Stimulated activated CD4-positive, alpha-beta T cell treated with anti-CD3 and anti-CD28 coated beads, Interleukin-4, amount 100 ng/mL, for 4 hours (primary cell): ENCODE measurements at regions not wholly inside any gene's neighbourhood (a gene's known extent, or its start where the extent isn't known, plus 50 kb on each side); places are given as distances from the start of the nearest gene placed in this dataset.
"Not testable (repeated sequence)": the region's sequence is repeated elsewhere in the genome, so short reads cannot be mapped to it uniquely, and the experiment has no call there.

ENCODE experiments used
- DNase-seq, 2 experiments: peaks; one replicate each; pipeline ENCODE4 v3.0.0-alpha.2; 2020

GRCh38 chr2:82137441-82137840, 1832.9 kb upstream of the LRRTM1 start:
- no peak for DNase-seq

DNA sequence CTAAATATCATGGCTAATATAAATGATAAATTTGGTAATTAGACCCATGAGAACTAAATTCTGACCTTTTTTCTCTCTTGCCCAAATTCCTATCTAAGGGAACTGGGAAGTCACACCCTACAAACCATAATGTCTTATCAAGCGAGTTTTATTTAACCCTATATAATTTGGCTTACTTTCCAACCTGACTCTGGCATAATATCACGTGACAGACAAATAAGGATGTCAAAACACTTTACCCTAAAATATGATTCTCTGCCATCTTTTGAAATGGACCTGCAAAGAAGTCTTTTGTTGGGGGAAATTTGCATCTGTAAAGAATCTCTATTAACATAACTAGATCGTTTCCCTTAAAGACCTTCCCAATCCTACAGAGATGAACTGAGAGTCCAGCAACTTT, 1823.5 kb upstream of the LRRTM1 start:
- DNase-seq, result no peak

- no peak for DNase-seq
Observed at GRCh38 chr2:82124629-82125028, 1820.1 kb upstream of the LRRTM1 start.

- DNase-seq, result no peak
Observed at GRCh38 chr2:82120654-82121053, 1816.1 kb upstream of the LRRTM1 start.

- DNase-seq, result no peak
Observed at GRCh38 chr2:82120115-82120514, 1815.6 kb upstream of the LRRTM1 start.

GRCh38 chr2:82109418-82109817, 1804.9 kb upstream of the LRRTM1 start:
- DNase-seq, result no peak

- no peak for DNase-seq
Observed at GRCh38 chr2:82098617-82099016, 1794.1 kb upstream of the LRRTM1 start.

GRCh38 chr2:82089518-82089917, 1785.0 kb upstream of the LRRTM1 start:
- no peak for DNase-seq

DNA sequence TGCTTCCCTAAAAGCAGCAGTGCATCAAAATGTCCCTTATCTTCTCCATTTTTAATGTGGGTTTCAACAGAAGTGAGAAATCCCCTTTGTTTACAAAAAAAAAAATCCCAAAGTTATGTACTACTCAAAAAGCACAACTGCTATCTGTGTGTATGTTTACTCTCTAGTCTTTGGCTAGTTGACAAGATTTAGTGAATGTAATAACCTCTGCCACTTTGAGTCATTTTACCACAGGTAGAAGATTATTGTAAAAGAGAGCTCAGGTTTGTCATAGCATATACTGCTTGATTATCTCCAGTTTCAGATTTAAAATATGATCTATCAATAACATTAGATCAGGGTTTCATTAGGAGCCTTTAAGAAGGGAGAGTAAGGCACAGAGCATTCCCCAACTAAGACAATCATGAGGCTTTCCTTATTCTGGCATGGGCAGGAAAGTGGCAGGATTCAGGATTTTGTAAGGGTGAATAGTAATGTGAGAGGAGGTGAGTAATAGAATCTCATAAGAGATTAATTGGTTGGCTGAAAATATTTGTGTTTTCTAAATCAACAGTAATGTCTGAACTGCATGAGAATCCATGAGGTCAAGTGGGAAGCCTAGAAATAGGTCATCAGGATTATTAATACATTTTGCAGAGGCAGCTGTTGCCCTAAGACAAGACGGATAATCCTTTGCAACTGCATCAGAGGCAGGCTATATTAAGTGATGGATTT, 1780.3 kb upstream of the LRRTM1 start:
- no peak for DNase-seq

DNA sequence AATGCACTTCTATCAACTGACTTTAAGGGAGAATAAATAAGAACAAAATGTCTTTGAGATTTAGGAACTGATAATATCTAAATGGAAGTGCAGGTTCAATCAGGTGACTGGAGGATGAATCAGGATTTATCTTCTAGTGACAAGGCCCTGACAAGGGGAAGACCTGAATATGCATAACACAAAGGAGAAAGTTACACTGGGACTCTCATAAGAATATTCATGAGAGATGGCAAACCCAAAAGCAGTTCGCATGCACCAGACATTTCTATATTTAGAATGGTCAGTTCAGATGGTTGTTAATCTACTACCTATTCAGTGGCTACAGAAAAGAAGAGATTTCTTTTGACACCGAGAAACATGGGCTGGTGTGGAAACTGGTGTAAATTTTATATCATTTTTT, 1771.3 kb upstream of the LRRTM1 start:
- no peak for DNase-seq

GRCh38 chr2:82062463-82062862, 1757.9 kb upstream of the LRRTM1 start:
- DNase-seq, result no peak

- DNase-seq, result no peak
Observed at GRCh38 chr2:82055846-82056245, 1751.3 kb upstream of the LRRTM1 start.

- no peak for DNase-seq
Observed at GRCh38 chr2:82043867-82044266, 1739.3 kb upstream of the LRRTM1 start.

- no peak for DNase-seq
Observed at GRCh38 chr2:82027921-82028615, 1723.5 kb upstream of the LRRTM1 start.

- DNase-seq, result no peak
Observed at GRCh38 chr2:82023710-82024109, 1719.2 kb upstream of the LRRTM1 start.

DNA sequence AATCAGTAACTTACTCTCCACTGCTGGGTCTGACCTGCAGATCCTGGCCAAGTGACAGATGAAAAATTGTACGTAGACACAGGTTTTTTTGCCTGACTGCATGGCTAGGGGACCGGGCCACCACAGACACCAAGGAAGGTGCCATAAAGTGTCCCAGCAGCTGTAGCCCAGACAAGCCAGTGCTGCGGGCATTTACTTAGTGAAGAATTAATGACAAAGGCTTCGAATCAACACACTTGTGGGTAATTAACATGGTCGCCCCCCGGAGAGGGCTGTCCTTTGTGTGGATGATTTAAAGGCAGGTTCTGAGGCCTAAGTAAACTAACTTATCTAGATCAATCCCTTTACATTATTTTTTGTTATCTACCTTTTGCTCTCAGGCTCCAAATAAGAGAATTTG, 1709.1 kb upstream of the LRRTM1 start:
- no peak for DNase-seq

DNA sequence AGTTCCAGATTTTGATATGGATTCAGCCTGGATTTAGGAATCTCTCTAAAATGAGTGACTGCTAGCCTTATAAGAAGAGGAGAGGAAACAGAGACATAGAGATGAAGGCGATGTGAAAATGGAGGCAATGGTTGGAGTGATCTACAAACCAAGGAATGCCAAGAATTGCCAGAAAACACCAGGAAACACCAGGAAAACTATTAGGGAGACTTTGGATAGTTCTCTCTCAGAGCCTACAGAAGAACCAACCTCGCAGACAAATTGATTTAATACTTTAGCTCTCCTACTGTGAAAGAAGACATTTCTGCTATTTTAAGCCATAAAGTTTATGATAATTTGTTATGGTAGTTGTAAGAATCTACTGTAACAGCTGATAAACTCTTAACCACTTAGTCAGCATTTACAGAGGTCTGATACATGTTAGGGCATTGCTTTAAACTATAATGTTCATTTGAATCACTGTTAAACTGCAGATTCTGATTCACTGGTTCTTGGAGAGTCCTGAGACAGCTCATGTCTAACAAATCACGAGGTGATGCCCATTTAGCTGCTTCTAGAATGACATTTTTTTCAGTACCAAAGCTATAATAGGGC, 1702.6 kb upstream of the LRRTM1 start:
- no peak for DNase-seq

- DNase-seq, result not testable (repeated sequence)
Observed at GRCh38 chr2:82005889-82006288, 1701.3 kb upstream of the LRRTM1 start.

GRCh38 chr2:82001614-82002013, 1697.1 kb upstream of the LRRTM1 start:
- DNase-seq, result no peak

GRCh38 chr2:82000606-82001005, 1696.1 kb upstream of the LRRTM1 start:
- no peak for DNase-seq

DNA sequence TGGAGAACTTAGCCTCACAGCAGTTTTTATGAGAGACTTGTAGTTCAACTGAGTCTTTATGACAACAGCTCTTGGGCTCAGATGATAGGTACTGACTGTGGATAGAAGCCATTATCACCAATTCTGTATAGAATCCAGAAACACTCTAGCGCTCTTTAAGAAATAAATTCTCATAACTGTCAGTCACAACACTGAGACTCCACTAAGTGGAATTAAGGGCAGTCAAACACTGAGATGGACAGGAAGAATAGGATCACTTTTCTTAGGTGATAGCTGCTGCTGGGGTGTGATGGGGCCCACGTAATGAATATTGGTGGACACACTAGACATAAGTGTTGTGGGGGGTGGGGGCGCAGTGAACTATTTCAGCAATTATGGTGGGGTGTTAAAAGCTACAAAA, 1691.8 kb upstream of the LRRTM1 start:
- no peak for DNase-seq

GRCh38 chr2:81991282-81991681, 1686.7 kb upstream of the LRRTM1 start:
- no peak for DNase-seq

DNA sequence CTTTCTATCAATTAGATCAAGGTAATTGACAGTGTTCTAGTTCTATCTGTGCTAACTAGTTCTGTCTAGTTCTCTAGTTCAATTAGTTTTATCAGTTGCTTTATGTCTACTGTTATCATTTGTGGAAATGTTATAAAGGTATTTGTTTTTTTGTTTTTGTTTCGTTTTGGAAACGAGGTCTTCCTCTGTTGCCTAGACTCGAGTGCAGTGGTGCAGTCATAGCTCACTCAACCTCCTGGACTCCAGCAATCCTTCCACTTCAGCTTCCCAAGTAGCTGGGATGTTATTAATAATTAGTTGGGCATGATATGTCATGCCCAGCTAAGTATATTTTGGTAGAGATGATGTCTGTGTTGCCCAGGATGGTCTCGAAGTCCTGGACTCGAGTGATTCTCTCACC, 1682.8 kb upstream of the LRRTM1 start:
- DNase-seq, result no peak

GRCh38 chr2:81984969-81985637, 1680.6 kb upstream of the LRRTM1 start:
- DNase-seq, result no peak
